Hepatocyte (in vitro differentiated cells): ENCODE measurements at regions not wholly inside any gene's neighbourhood (a gene's known extent, or its start where the extent isn't known, plus 50 kb on each side); places are given as distances from the start of the nearest gene placed in this dataset.

Experiments
- CTCF ChIP-seq: fragments of 200-600 bp; sonication (generic); IDR thresholded peaks from 2 replicates; pipeline ENCODE4 v1.5.1; 2016; ENCODE audit warnings: antibody characterized with exemption, mild to moderate bottlenecking; ENCODE audit not compliant: poor library complexity
- EZH2phosphoT487 ChIP-seq: fragments of 200-600 bp; sonication (generic); IDR thresholded peaks from one replicate; pipeline ENCODE4 v1.6.1; 2018; ENCODE audit warnings: antibody characterized with exemption, mild to moderate bottlenecking, low read depth, moderate library complexity; ENCODE audit not compliant: unreplicated experiment, severe bottlenecking

GRCh38 chr9:14529629-14530028 is 163.6 kb downstream of the ZDHHC21 start:
- TF ChIP-seq CTCF (no peak), EZH2phosphoT487 (no peak)
